ENCODE measurements at regions not wholly inside any gene's neighbourhood (a gene's known extent, or its start where the extent isn't known, plus 50 kb on each side); places are given as distances from the start of the nearest gene placed in this dataset.
"Not testable (repeated sequence)": the region's sequence is repeated elsewhere in the genome, so short reads cannot be mapped to it uniquely, and the experiment has no call there.

DNA sequence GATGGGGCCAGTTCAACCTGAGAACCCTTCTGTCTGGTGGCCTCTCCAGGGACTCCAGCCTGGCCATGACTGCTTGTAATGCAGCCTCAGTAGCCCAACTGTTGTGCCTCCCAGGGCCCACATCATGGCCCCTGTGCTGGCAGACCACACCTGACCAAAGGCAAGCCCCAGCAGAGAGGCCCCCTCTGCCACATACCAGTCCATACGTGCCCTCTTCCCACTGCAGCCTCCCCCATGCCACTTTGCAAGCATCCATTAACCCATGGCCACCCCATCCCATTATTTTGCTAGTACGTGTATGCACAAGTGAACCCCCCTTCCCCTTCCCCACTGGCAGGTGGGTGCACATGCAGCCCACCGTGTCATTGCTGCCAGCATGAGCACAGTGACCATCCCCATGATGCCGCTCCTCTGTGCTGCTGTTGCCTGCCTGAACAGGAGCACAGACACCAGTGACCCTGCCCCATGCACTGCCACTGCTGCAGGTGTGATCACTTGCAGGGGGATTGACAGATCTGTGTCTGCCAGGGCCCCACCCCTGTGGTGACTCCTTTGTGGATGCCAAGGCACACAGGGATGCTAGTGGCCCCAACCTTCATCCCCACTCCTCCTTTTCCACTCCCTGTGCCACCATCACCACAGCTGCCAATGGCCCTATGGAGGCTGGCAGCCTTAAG lies 330.0 kb upstream of the DSEL start:
- DNase-seq (ENCODE audit: low spot score): no peak
- intact Hi-C loops (cut with DNase I): no loop called here

DNA sequence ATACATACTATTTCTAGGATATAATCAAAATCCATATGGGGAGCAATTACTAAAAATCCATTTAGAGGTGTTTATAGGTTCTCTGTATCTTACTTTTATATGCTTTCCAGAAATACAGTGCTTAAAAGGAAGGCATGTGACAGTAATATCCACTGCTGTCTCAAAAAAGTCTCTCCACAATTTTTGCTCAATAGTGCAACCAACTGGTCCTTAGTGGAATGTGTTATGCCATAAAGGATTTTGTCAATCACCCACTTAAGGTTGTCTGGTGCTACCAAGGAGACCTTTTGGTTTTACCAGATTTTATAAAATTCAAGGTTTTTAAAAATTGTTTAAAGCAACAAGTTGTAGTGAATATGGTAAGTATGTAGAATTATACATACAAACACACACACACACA lies 328.5 kb upstream of the DSEL start:
- intact Hi-C loops (cut with DNase I): no loop called here
- no peak for DNase-seq (ENCODE audit: low spot score)

DNA sequence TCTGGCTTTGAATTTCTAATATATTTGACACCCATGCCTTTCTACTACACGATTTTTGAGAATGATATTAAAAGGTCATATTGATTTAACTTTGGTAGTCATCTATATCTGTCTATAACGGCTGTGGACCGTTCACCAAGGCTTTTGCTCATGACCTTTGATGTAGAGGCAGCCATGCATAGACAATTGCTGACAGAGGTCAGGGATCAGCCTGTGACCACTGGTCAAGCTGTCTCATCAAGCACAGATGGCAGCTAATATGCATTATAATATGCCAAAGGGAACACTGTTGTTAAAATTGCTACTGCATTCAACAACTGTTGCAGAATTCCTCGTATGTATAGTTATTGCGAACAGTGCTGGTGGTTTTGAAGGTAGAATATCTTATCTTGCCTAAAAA lies 323.9 kb upstream of the DSEL start:
- DNase-seq (ENCODE audit: low spot score): no peak
- intact Hi-C loops (cut with DNase I): no loop called here

DNA sequence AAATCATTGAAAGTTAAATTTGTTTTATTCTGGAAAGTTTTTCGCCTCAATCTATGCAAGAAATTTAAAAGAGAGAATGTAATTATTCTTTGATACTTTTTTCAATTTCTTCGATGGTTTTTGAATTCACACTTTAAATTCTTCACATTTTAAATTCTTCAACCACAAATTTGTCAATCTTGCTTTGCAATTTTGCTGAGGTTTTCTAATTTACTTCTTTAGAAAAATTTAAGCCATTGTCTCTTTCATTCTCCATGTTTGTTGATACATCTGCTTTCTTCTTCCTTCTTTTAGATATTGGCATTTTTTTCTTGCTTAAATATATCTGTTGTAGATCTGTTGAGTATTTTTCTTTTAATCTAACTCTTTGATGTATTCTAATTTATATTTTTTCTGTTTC lies 301.9 kb upstream of the DSEL start:
- intact Hi-C loops (cut with DNase I): no loop called here
- DNase-seq (ENCODE audit: low spot score): no peak

DNA sequence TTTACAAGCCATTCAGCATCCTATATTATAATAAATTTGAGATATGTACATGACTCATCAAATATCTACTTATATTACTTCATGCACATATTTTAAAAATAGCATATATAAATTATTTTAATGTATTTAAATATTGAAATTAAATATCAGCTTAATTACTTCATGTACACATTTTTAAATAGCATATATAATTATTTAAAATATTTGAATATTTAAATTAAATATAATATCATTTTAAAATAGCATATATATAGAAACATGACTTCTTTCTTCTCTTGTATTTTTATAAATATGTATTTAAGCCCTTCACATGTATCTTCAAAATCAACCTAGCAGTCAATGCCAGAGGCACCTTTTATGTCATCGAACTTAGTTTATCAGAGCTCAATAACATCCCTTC lies 298.8 kb upstream of the DSEL start:
- no peak for DNase-seq (ENCODE audit: low spot score)
- intact Hi-C loops (cut with DNase I): no loop called here

DNA sequence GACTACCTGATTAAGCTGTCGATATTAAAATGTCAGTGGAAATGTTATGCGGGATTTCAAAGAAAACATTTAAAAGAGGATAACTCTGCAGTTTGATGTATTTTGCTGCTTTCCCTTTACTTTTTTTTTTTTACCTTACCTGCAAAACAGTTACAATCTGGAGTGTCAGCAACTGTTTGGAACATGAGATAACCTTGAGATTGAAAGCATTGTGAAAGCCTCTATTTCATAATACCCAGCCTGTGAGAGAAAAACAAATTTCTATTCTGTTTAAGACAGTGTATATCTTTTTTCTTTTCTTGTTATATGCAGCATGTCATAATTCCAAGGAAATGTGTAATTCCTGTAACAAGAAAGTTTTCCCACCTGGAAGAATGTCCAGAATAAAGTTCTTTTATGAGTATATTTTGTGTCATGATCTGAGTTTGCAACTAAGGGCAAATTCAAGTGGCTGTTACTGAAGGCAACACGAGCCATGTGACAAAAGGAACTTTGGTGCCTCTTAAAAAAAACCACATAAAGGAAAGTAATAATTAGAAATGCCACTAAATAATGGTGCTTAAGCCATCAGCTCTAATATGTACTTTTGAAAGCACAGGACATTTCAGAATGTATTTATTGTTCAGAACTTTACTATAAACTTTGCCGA lies 297.0 kb upstream of the DSEL start:
- DNase-seq (ENCODE audit: low spot score): no peak
- intact Hi-C loops (cut with DNase I): no loop called here

DNA sequence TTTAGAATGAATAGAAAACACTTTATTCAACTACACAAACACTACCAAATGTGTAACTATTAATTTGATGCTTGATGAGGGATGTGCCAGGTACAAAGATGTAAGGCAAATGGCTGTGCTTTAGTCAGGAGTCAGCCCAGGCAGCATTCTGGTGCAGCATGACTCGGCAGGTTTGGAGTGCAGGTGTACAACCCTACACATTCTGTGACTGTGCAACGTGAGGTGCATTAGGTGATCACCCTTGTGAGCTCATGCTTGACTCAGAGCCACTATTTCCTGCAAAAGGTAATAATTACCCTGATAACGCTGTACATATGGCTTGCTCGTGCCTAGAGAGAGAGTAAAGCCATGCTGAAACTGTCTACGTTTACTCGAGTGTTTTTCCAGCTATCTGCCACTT lies 288.7 kb upstream of the DSEL start:
- no peak for DNase-seq (ENCODE audit: low spot score)
- intact Hi-C loops (cut with DNase I): no loop called here

DNA sequence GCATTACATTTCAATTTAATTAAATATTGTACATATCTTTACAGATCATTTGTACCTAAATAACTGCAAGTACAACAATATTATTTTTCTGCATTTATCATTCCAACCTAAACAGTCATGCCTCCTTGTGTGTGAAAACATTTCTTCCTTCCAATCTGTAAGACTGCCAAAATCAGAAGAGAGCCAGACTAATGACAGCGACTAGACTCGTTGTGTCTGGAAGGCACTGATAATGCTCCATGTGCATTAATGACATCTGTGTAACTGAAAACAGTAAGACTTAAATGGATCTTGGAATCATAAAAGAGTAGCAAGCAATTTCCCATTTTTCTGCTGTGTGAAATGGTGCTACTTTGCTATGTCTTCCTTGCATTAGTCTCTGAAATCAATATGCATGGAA lies 278.0 kb upstream of the DSEL start:
- intact Hi-C loops (cut with DNase I): no loop called here
- no peak for DNase-seq (ENCODE audit: low spot score)

DNA sequence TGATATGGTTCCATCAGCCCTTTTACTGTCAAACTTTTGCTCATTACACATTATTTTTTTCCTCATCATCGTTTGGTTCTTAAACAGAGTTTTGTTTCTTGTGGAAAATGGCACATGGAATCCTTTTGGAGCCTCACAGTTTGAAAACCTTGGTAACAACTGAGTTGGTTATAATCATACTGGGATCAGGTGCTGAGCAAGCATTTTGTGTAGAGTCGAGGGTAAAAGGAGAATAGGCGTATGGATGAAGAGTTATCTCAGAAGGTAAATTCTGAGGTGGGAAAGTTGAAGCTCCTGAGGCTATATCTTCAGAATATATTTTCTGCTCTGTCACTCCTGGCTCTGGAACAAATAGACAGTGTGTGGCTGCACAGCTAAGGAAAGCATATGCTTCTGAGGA lies 274.0 kb upstream of the DSEL start:
- DNase-seq (ENCODE audit: low spot score): no peak
- intact Hi-C loops (cut with DNase I): no loop called here

DNA sequence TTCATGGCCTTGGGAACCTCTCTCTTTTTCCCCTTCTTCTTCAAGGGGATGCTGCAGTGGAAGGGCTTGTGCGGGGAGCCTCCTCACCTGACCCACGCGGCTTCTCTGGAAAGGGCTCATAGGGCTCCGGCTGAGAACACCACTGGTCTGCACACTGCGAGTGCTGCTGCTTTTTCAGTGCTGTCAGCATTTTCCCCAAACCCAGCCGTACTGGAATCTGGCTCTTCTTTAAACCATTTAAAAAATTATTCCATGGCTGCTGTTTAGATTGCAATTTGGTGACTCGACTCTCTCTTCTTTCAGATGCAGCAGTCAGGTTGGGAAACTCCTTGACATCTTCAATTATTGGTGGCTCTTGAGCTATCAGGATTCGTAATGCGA lies 272.6 kb upstream of the DSEL start:
- no peak for DNase-seq (ENCODE audit: low spot score)
- intact Hi-C loops (cut with DNase I): no loop called here

DNA sequence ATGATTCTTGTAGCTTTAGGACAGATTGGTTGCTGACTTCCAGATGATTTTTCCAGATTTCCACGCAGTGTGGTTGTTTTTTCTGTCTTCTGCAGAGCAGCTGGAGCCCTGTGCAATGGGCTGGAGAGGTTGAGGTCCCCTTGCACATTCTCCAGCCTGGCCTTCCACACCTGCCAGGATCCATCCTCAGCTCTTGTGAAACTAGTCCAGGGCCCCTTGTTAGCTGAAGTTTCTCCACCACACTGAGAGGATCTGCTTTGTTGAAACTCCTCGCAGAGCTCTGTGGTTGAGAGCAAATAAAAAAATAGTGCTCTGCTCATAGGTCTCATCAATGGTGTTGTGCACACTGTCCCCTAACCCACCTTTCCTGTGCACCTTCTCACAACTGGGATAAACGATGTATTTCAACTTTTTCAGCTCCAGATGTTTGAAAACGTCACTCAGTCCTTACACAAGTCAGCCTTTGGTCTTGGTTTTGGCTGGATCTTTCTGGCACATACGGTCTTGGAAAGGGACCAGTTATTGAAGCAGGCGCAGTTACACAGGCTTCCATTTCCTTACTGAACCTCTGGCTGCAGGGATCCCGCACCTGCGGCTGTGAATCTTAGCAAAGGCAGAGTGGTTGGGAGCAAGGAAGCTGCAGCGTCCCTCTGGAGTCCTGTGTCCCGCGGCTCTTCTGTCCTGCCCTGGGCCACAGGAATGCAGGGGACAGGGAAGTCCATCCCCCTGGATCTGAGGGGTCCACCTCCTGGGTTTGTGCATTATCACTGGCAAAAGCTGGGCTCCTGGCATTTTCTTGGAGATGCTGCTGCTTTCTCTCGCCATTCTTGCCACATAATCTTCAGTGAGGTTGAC lies 272.0 kb upstream of the DSEL start:
- DNase-seq (ENCODE audit: low spot score): no peak
- intact Hi-C loops (cut with DNase I): no loop called here

DNA sequence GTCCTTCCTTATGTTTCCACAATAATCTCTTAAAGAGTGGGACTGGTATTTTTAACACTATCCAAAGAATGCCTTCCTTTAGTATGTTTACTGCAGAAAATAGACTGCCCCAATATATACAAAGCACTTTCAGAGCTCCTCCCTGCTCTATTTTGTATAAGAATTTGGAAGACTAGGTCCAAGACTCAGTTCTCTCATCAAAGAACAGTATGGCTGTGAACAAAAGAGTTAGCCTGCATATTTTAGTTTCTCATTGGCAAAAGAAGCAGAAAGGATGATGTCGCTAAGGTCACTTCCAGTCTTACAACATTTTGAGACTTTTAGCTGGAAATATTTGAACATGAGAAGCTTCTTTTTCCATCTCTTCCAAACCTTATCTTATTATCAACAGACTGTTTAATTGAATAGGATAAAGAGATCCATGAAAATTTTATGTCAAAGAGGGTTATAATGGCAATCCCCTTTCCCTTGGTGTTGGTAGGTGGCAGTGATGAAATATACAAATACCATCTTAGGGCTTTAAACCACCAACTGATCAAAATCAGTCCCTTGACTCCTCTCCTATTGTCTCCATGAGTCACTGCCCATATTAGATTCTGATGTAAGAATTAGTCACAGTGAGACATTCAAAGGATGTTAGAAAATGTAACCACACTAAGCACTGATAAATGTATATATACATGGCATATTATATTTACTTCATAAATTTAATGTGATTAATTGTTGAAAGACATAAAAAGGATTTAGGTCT lies 266.9 kb upstream of the DSEL start:
- intact Hi-C loops (cut with DNase I): no loop called here

DNA sequence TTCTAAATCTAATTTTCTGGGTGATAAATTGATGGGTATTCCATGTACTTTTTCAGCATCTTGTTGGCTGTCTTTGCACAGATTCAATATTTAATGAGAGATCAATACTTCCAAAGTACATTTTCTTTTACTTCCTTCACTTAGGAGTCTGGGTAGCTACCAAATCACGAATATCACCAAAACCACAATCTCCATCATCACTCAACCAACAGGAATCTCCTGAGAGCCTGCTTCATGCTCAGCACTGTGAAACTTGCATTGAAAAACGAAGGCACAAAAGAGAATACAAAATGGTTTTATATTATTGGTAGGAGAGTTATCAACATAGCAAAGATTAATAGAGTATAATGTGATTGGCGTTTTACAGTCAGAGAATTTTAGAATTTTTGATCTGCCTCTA lies 261.5 kb upstream of the DSEL start:
- no peak for DNase-seq (ENCODE audit: low spot score)
- intact Hi-C loops (cut with DNase I): no loop called here

More for the DNA sequence above, 266.9 kb upstream of the DSEL start:
- DNase-seq (ENCODE audit: low spot score): no peak

DNA sequence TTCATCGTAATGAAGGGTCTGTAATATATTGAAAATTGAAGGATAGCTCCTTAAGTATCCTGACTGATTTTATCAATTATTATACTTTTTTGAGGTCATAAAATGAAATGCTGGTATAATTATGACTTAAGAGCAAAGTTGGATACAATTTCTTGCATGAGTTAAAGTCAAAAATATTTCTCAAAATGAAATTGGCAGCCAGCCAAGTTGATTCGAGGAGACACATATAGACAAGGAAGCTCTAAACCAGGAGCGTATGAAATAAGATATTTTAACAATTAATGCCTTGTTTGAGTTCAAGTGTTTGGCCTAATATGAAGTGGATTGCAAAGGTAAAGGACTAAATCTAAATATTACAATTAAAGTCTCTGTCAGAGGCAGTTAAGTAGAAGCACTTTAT lies 260.4 kb upstream of the DSEL start:
- intact Hi-C loops (cut with DNase I): no loop called here
- no peak for DNase-seq (ENCODE audit: low spot score)

DNA sequence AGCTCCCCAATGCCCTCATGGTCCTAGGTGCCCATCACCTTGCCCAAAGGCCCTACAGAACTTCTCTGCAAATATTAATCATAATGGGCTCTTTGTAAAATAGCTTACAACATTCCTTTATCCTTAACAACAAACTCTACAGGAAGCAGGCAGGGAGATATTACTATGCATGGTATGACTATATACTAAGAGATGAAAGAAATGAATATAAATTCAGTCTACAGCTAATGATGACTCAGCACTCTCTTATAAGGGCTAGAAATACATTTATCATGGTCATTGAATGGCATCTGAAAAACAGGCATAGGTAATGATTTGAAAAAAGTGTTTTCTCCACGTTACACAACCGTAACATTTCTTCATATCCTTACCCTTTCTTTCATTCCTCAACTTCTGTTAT lies 254.8 kb upstream of the DSEL start:
- intact Hi-C loops (cut with DNase I): no loop called here
- no peak for DNase-seq (ENCODE audit: low spot score)

DNA sequence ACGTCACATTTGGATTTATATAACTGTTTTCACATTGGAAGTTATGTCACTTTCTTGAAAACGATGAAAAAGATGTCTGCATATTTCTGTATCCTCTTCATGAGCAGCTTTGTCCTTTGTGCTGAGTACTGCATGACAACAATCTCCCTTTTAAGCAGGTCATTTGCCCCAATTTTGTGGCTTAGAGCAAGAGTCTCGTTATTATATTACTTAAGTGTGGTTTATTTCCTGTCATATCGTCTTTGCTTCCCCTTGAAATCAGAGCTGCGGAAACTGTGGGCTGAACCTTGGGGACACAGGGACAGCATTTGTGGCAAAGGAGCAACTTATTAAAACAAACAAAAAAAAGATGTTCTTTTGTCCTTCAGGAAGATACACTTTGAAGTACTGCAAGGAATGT lies 254.0 kb upstream of the DSEL start:
- DNase-seq (ENCODE audit: low spot score): no peak
- intact Hi-C loops (cut with DNase I): no loop called here

DNA sequence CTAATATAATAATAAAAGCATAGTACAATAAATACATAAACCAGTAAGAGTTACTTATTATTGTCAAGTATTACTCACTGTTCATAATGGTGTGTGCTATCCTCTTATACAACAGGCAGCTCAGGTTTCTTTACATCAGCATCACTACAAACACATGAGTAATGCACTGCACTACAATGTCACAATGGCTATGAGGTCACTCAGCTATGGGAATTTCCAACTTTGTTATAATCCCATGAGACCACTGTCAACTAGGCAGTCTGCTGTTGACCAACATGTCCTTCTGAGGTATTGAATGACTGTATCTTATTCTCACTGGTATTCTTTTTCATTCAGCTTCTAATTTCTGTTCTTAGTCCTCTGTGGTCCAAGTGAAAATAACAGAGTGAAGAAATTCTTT lies 250.4 kb upstream of the DSEL start:
- no peak for DNase-seq (ENCODE audit: low spot score)
- intact Hi-C loops (cut with DNase I): no loop called here

DNA sequence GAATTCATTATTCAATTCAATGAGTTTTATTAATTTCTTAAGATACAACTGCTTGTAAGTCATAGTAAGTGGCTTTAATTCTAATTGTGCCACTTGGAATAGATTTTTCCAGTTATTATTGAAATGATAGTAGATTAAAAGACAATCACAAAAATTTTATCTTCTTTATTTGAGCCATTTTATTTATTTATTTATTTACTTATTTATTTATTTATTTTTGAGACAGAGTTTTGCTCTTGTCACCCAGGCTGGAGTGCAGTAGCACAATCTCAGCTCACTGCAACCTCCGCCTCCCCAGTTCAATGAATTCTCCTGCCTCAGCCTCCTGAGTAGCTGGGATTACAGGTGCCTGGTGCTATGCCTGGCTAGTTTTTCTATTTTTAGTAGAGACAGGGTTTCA lies 235.7 kb upstream of the DSEL start:
- intact Hi-C loops (cut with DNase I); DNase-seq (ENCODE audit: low spot score): not testable (repeated sequence)

DNA sequence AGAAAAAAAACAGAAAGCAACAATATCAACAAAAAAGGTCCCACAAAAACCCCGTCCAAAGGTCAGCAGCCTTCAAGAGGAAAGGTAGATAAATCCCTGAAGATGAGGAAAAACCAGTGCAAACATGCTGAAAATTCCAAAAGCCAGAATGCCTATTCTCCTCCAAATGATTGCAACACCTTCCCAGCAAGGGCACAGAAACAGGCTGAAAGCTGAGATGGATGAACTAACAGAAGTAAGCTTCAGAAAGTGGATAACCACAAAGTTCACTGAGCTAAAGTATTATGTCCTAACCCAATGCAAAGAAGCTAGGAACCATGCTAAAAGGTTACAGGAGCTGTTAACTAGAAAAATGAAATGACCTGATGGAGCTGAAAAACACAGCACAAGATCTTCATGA lies 226.4 kb upstream of the DSEL start:
- DNase-seq (ENCODE audit: low spot score): no peak
- intact Hi-C loops (cut with DNase I): no loop called here

DNA sequence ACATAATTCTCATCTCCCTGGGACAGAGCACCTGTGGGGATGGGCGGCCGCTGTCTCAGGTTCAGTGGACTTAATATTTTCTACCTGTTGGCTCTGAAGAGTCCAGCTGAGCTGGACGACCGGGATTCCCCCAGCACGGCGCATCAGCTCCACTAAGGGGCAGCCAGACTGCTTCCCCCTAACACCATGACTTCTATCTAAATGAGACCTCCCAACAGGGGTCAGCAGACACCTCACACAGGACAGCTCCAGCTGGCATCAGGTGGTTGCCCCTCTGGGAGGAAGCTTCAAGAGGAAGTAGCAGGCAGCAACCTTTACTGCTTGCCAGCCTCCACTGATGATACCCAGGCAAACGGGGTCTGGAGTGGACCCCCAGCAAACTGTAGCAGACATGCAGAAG lies 226.0 kb upstream of the DSEL start:
- no peak for DNase-seq (ENCODE audit: low spot score)

More for the DNA sequence above, 226.0 kb upstream of the DSEL start:
- intact Hi-C loops (cut with DNase I): no loop called here
